ENCODE measurements at regions not wholly inside any gene's neighbourhood (a gene's known extent, or its start where the extent isn't known, plus 50 kb on each side); places are given as distances from the start of the nearest gene placed in this dataset.

- ATAC-seq (no peak), DNase-seq (no peak)
- no peaks in the 10 kb centered on the region for H3K9me3 ChIP-seq (ENCODE audit: control insufficient read depth, low read length, poor library complexity, severe bottlenecking)
- Mint-ChIP-seq H3K27me3 (peaks cover 10% of the 10 kb centered on the region), H3K27ac (no peak overlapping the region), H3K4me3 (no peak overlapping the region), H3K36me3 (ENCODE audit: low read depth) (no peaks in the 10 kb centered on the region), H3K4me1 (no peaks in the 10 kb centered on the region)
Measured at GRCh38 chr6:3928111-3928510, 78.9 kb downstream of the FAM50B start.

GRCh38 chr6:3929281-3929798 lies 80.2 kb downstream of the FAM50B start:
- Mint-ChIP-seq H3K36me3 (ENCODE audit: low read depth) (no peaks in the 10 kb centered on the region), H3K27me3 (peaks cover 10% of the 10 kb centered on the region), H3K4me3 (no peak overlapping the region), H3K27ac (no peak overlapping the region), H3K4me1 (no peaks in the 10 kb centered on the region)
- ATAC-seq (no peak), DNase-seq (no peak)
- H3K9me3 ChIP-seq (ENCODE audit: control insufficient read depth, low read length, poor library complexity, severe bottlenecking): no peaks in the 10 kb centered on the region

- H3K9me3 ChIP-seq (ENCODE audit: control insufficient read depth, low read length, poor library complexity, severe bottlenecking): no peaks in the 10 kb centered on the region
- ATAC-seq (no peak), DNase-seq (no peak)
- H3K27me3 Mint-ChIP-seq: peaks cover 31% of the 10 kb centered on the region
- no peak overlapping the region for H3K4me3 Mint-ChIP-seq
- no peaks in the 10 kb centered on the region for H3K36me3 Mint-ChIP-seq (ENCODE audit: low read depth)
- peaks cover 2% of the 10 kb centered on the region for H3K4me1 Mint-ChIP-seq
- no peak overlapping the region for H3K27ac Mint-ChIP-seq
Measured at GRCh38 chr6:3937438-3937837, 88.3 kb downstream of the FAM50B start.

GRCh38 chr6:3938715-3939367 lies 89.7 kb downstream of the FAM50B start:
- Mint-ChIP-seq H3K27me3 (peaks cover 31% of the 10 kb centered on the region), H3K36me3 (ENCODE audit: low read depth) (no peaks in the 10 kb centered on the region), H3K4me3 (no peak overlapping the region), H3K27ac (no peak overlapping the region), H3K4me1 (peaks cover 6% of the 10 kb centered on the region)
- no peaks in the 10 kb centered on the region for H3K9me3 ChIP-seq (ENCODE audit: control insufficient read depth, low read length, poor library complexity, severe bottlenecking)
- no peak for DNase-seq
- ATAC-seq: no peak

GRCh38 chr6:3939368-3939958 lies 90.3 kb downstream of the FAM50B start:
- DNase-seq (no peak), ATAC-seq (no peak)
- Mint-ChIP-seq H3K27me3 (peaks cover 31% of the 10 kb centered on the region), H3K27ac (no peak overlapping the region), H3K4me3 (no peak overlapping the region), H3K4me1 (peaks cover 6% of the 10 kb centered on the region), H3K36me3 (ENCODE audit: low read depth) (no peaks in the 10 kb centered on the region)
- H3K9me3 ChIP-seq (ENCODE audit: control insufficient read depth, low read length, poor library complexity, severe bottlenecking): no peaks in the 10 kb centered on the region

- peaks cover 36% of the 10 kb centered on the region for H3K27me3 Mint-ChIP-seq
- H3K4me3 Mint-ChIP-seq: no peak overlapping the region
- H3K9me3 ChIP-seq (ENCODE audit: control insufficient read depth, low read length, poor library complexity, severe bottlenecking): no peaks in the 10 kb centered on the region
- ATAC-seq (no peak), DNase-seq (no peak)
- H3K27ac Mint-ChIP-seq: no peak overlapping the region
- peaks cover 6% of the 10 kb centered on the region for H3K4me1 Mint-ChIP-seq
- H3K36me3 Mint-ChIP-seq (ENCODE audit: low read depth): no peaks in the 10 kb centered on the region
Measured at GRCh38 chr6:3939964-3940363, 90.8 kb downstream of the FAM50B start.

- no peak overlapping the region for H3K4me3 Mint-ChIP-seq
- peaks cover 6% of the 10 kb centered on the region for H3K4me1 Mint-ChIP-seq
- H3K36me3 Mint-ChIP-seq (ENCODE audit: low read depth): no peaks in the 10 kb centered on the region
- no peak for DNase-seq
- no peaks in the 10 kb centered on the region for H3K9me3 ChIP-seq (ENCODE audit: control insufficient read depth, low read length, poor library complexity, severe bottlenecking)
- H3K27ac Mint-ChIP-seq: no peak overlapping the region
- ATAC-seq: no peak
- H3K27me3 Mint-ChIP-seq: peaks cover 40% of the 10 kb centered on the region
Measured at GRCh38 chr6:3940703-3941102, 91.5 kb downstream of the FAM50B start.

- no peaks in the 10 kb centered on the region for H3K9me3 ChIP-seq (ENCODE audit: control insufficient read depth, low read length, poor library complexity, severe bottlenecking)
- Mint-ChIP-seq H3K27ac (no peak overlapping the region), H3K4me3 (no peak overlapping the region), H3K27me3 (peaks cover 45% of the 10 kb centered on the region), H3K36me3 (ENCODE audit: low read depth) (no peaks in the 10 kb centered on the region), H3K4me1 (peaks cover 6% of the 10 kb centered on the region)
- DNase-seq (no peak), ATAC-seq (no peak)
Measured at GRCh38 chr6:3943331-3943765, 94.2 kb downstream of the FAM50B start.

GRCh38 chr6:3944246-3944645 lies 95.1 kb downstream of the FAM50B start:
- H3K36me3 Mint-ChIP-seq (ENCODE audit: low read depth): no peaks in the 10 kb centered on the region
- DNase-seq (no peak), ATAC-seq (no peak)
- H3K27ac Mint-ChIP-seq: no peak overlapping the region
- H3K4me3 Mint-ChIP-seq: no peak overlapping the region
- H3K9me3 ChIP-seq (ENCODE audit: control insufficient read depth, low read length, poor library complexity, severe bottlenecking): no peaks in the 10 kb centered on the region
- H3K27me3 Mint-ChIP-seq: peaks cover 42% of the 10 kb centered on the region
- peaks cover 6% of the 10 kb centered on the region for H3K4me1 Mint-ChIP-seq

- H3K9me3 ChIP-seq (ENCODE audit: control insufficient read depth, low read length, poor library complexity, severe bottlenecking): no peaks in the 10 kb centered on the region
- Mint-ChIP-seq H3K4me3 (no peak overlapping the region), H3K36me3 (ENCODE audit: low read depth) (no peaks in the 10 kb centered on the region), H3K27ac (no peak overlapping the region), H3K27me3 (peaks cover 43% of the 10 kb centered on the region), H3K4me1 (peaks cover 6% of the 10 kb centered on the region)
- DNase-seq: no peak
- ATAC-seq: no peak
Measured at GRCh38 chr6:3946778-3947177, 97.6 kb downstream of the FAM50B start.

- Mint-ChIP-seq H3K27ac (no peak overlapping the region), H3K4me1 (no peaks in the 10 kb centered on the region), H3K36me3 (ENCODE audit: low read depth) (no peaks in the 10 kb centered on the region), H3K4me3 (no peak overlapping the region), H3K27me3 (peaks cover 42% of the 10 kb centered on the region)
- DNase-seq (no peak), ATAC-seq (no peak)
- H3K9me3 ChIP-seq (ENCODE audit: control insufficient read depth, low read length, poor library complexity, severe bottlenecking): no peaks in the 10 kb centered on the region
Measured at GRCh38 chr6:3948866-3949265, 99.7 kb downstream of the FAM50B start.

- no peak overlapping the region for H3K27ac Mint-ChIP-seq
- ATAC-seq: no peak
- H3K4me1 Mint-ChIP-seq: no peaks in the 10 kb centered on the region
- no peaks in the 10 kb centered on the region for H3K36me3 Mint-ChIP-seq (ENCODE audit: low read depth)
- no peaks in the 10 kb centered on the region for H3K9me3 ChIP-seq (ENCODE audit: control insufficient read depth, low read length, poor library complexity, severe bottlenecking)
- peaks cover 42% of the 10 kb centered on the region for H3K27me3 Mint-ChIP-seq
- H3K4me3 Mint-ChIP-seq: no peak overlapping the region
- no peak for DNase-seq
Measured at GRCh38 chr6:3949521-3949920, 100.3 kb downstream of the FAM50B start.

GRCh38 chr6:3956054-3956453 lies 106.9 kb downstream of the FAM50B start:
- ATAC-seq (no peak), DNase-seq (no peak)
- Mint-ChIP-seq H3K36me3 (ENCODE audit: low read depth) (no peaks in the 10 kb centered on the region), H3K27ac (no peak overlapping the region), H3K27me3 (peaks cover 4% of the 10 kb centered on the region), H3K4me3 (no peak overlapping the region), H3K4me1 (peaks cover 4% of the 10 kb centered on the region)
- H3K9me3 ChIP-seq (ENCODE audit: control insufficient read depth, low read length, poor library complexity, severe bottlenecking): peaks cover 2% of the 10 kb centered on the region

GRCh38 chr6:3957321-3957720 lies 108.1 kb downstream of the FAM50B start:
- DNase-seq (no peak), ATAC-seq (no peak)
- peaks cover 4% of the 10 kb centered on the region for H3K4me1 Mint-ChIP-seq
- no peaks in the 10 kb centered on the region for H3K36me3 Mint-ChIP-seq (ENCODE audit: low read depth)
- H3K27me3 Mint-ChIP-seq: peaks cover 4% of the 10 kb centered on the region
- no peak overlapping the region for H3K4me3 Mint-ChIP-seq
- peaks cover 2% of the 10 kb centered on the region for H3K9me3 ChIP-seq (ENCODE audit: control insufficient read depth, low read length, poor library complexity, severe bottlenecking)
- no peak overlapping the region for H3K27ac Mint-ChIP-seq

Data from T-helper 17 cell (primary cell).